GM21825 (cell line): ENCODE measurements at regions not wholly inside any gene's neighbourhood (a gene's known extent, or its start where the extent isn't known, plus 50 kb on each side); places are given as distances from the start of the nearest gene placed in this dataset.

ENCODE experiments used
- ATAC-seq: cut with Tn5 transposase; IDR thresholded peaks from one replicate; pipeline ENCODE4 v1.9.1; 2021; ENCODE audit warnings: mild to moderate bottlenecking, moderate library complexity; ENCODE audit not compliant: unreplicated experiment

DNA sequence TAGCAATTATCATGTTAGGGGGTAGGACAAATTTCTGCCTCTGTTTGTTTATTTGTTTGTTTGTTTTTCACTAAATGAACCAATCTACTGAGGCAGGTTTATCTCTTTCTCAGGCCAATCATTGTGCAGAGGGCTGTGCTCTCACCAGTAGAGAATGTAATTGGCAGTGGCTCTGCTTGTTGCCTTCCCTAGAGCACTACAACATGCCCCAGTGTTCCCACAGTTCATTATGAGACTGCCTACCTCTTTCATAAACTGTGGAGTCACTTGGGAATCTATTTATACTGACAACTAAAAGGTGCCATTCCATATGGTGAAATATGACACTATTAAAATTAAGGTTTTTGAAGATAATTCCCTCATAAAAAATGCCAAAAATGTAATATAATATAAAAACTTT, 196.3 kb upstream of the ALCAM start:
- no peak for ATAC-seq

DNA sequence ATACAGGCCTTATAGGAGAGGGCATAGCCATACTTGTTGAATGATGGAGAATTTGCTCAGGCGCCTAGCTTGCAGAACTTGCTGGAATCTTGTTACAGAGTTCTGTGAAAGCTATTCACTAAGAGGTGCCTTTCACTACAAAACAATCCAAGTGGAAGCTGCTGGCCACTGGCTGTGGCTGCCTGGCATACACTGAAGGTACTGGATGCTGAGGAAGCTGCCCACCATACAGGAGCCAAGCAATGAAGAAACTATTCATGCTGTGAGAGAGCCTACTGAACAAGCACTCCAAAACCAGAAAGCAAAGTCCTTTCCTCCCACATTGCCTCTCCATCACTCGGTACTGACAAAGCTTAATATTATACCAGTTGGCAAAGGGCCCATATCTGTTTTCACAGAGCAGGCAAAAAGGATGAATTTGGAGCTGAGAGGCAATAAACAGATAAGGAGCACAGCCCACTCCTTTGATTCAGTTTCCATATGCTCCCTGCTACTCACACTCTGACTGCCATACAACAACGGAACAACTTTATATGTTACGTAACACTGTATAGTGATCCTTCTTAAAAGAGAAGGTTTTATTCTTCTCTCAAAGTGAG, 192.6 kb upstream of the ALCAM start:
- no peak for ATAC-seq

DNA sequence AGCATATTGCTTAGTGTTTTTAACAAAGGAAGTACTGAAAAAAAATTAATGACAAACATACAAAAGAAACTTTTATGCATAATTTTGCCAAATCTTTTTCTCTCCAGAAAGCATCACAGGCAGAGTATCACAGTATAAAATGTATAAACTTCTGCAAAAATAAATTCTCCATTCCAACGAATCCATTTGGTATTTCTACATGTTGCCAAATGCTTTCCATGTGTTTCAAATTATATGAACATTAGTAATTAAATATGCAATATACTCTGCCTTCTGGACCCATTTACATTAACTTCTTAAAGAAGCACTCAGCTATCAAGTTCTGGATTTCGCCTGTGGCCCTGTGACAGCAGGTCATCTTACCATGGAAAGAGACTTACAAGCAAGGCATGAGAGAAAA, 189.1 kb upstream of the ALCAM start:
- no peak for ATAC-seq

DNA sequence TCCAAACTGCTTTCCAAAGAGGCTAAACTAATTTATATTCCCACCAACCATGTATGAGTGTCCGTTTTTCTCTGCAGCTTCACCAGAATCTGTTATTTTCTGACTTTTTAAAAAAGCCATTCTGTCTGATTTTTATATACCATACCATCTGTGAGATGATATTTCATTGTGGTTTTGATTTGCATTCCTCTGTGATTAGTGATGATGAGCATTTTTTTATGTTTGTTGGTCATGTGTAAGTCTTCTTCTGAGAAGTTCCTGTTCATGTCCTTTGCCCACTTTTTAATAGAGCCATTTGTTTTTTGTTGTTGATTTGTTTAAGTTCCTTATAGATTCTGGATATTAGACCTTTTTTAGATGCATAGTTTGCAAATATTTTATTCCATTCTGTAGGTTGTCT, 179.4 kb upstream of the ALCAM start:
- no peak for ATAC-seq

DNA sequence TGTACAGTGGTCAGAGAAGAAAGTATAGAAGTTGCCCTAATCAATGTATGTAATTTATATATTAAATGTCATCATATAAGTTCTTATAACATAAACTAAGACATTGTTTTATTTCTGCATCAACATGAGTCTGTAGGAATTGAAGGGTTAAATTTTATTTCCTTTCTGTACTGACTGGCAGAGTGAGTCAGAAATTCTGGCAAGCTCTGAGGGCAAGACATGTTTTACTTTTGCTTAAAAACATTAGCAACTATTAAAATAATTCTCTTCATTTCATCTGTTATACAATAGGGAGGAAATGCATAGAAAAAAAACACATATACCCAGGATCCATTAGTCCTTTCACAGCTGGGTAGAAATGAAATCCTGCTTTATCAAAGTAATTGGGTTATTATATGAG, 171.4 kb upstream of the ALCAM start:
- no peak for ATAC-seq

DNA sequence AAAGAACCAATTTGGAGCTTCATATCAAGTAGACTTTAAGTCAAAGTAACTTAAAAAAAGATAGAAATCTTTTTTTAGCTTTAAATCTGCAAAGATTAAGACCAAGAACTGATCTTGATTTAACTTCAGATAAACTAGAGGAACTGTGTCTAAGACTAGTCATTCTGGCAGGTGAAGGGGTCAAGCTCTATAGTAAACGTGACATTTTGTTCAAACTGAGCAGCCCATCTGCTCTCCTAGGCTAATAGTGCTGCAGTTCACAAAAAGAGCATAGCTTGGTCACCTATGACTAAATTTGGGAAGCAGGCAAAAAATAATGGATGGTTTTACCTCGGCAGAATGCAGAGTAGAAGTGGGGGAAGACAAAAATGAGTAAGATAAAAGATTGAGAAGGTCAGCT, 168.8 kb upstream of the ALCAM start:
- ATAC-seq = no peak

DNA sequence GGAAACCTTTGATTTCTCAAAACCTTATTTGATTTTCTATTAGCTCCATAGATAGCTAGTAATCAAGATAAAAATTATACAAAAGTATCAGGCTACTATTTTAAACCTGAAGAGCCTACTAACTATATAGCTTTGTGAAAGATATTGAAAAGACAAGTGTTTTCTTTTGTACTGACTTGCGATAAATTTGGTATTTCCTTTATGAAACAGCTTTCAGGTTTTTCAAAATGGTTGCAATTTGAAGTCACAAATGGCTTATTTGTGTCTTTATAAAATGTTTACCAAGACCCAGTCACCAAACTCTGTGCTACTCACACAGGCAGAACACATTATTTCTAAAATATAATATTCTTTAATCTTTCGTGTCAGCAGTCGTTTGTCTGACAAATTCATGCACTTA, 167.5 kb upstream of the ALCAM start:
- ATAC-seq = no peak

DNA sequence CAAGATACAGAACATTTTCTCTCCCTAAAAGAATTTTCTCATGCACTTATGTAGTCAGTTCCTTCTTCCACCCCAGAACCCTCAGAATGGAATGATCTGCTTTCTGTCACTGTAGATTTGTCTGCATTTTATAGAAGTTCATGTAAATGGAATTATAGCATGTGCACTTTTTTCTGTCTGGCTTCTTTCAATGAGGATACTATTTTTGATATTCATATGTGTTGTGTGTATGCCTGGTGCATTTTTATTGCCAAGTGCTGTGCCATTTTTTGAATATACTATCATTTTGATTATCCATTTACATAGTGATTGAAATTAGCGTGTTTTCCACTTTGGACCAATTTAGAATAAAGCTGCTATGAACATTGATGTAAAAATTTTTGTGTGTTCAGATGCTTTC, 156.6 kb upstream of the ALCAM start:
- ATAC-seq = no peak

DNA sequence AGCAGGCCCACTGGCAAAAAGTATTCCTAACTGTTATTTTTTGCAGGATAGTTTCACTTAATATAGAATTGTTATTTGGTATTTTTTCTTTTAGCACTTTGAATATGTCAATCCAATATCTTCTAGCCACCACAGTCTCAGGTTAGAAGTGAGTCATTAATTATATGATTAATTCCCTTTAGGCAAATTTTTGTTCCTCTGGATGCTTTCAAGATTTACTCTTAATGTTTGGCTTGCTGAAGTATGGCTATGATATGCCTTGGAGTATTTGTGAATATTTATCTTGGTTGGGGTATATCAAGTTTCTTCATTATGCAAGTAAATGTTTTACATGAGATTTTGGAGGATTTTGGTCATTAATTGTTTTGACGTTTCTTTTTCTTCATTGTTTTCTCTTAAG, 152.1 kb upstream of the ALCAM start:
- ATAC-seq = no peak

DNA sequence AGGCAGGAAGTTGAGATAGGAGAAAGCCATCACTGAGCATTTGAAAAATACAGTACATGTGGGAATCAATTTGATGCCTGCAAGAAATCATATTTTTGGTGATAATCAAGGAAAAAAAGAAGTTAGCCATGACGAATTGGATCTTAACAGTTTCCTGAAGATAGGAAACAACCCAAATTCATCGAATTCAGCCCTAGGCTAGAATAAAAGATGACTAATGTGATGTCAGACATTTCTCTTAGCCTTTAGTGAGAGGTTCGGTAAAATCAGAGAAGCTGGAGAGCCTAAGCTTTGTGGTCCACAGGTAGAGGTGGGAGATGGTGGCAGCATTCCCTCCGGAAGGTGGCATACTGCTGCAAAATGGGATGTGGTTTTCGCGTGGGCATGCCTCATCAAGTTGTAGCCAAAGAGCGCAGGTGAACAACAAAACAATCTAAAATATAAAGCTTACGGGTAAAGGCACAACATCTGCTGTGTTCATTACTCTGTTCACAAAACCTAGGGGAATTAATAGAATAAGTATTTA, 144.1 kb upstream of the ALCAM start:
- no peak for ATAC-seq

DNA sequence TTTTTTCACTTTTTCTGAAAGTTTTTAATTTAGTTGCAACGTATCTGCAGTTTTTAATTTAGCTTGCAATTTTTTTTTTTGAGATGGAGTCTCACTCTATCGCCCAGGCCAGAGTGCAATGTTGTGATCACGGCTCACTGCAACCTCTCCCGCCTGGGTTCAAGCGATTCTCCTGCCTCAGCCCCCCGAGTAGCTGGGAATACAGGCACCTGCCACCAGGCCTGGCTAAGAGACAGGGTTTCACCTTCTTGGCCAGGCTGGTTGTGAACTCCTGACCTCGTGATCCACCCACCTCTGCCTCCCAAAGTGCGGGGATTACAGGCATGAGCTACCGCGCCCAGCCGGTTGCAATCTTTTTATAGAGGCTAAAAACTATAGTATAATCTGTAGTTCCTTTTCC, 142.9 kb upstream of the ALCAM start:
- no peak for ATAC-seq

DNA sequence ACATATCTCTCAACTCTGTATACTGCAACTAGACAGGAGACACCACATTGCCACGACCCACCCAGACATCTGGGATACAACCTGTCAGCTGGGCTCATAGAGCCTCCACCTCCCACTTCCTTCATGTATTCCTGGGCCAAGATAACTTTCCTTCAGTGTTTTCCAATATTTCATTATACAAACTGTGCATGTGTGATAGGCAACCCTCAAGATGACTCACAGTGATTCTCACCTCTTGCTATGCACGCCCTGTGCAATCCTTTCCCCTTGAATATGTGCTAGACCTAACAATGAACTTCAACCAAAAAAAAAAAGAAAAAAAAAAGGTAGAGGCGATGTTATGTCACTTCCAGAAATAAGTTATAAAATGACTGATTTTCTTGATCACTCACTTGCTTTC, 138.0 kb upstream of the ALCAM start:
- ATAC-seq = no peak

DNA sequence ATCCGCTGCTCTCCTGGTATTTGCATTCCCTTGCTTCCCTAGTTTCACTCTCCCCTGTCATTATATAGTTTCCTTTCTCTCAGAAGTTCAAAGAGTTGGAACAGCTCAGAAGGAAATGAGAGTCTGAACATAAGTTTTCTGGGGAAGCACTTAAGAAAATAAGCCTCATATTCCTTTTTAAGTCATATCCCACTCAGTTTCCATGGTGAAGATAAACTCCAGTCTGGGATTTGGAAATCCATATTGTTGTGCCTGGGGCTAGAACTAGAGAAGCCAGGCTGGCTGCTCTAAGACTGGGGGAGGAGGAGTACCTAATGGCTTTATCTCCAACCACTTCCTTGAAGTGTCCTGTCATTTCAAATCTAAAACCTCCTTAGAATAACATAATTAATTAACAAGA, 134.2 kb upstream of the ALCAM start:
- ATAC-seq = no peak

DNA sequence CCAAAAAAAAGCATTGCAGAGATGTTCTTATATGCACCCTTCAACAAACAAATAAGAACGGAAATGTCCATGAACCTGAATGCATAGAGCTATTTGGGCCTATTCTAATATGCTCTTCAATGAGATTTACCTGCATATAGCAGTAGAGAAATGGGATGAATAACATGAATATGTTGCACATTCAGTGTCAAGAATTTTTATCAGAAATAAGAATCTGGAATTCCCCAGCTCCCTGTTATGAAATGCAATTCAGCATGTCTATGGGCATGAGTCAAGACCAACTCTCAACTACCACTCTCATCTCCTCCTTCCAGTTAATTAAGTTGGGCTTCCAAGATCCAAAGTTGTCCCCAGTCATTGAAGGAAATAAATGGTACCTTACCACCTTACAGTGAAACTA, 133.7 kb upstream of the ALCAM start:
- ATAC-seq = no peak

DNA sequence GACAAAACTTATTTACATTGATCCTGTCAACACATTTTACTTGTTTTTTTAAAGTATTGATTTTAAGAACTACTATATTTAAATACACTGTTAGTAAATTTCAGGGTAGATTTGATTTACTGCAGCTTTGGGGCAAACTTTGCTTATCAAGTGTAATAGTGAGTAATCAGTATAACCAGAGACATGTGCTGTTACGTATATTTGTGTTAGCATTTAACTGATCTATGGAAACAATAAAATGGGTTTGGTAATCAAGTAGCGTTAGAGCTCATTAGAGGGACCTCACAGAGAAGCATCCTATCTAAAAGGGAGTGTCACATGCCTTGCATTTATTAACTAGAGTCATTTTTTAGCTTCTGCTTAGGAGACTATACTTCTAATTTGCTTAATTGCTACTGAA, 131.5 kb upstream of the ALCAM start:
- no peak for ATAC-seq

DNA sequence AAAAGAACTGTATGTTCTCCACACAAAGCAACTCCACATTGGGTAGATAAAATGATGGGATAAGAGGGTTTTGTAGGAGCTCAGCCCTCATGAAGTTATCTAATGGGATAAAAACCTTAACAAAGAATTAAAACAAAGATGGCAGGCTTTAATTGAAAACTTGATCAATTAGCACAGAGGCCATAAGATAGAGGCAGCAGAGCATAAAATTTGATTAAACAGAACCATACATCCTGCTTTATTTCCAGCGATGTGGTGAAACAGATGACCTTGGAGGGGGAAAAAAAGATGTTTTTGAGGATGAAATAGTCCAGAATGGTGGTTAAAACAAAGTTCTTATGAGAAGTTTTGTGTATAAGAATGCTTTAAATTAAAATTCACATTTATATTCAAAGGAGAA, 130.9 kb upstream of the ALCAM start:
- ATAC-seq = no peak

DNA sequence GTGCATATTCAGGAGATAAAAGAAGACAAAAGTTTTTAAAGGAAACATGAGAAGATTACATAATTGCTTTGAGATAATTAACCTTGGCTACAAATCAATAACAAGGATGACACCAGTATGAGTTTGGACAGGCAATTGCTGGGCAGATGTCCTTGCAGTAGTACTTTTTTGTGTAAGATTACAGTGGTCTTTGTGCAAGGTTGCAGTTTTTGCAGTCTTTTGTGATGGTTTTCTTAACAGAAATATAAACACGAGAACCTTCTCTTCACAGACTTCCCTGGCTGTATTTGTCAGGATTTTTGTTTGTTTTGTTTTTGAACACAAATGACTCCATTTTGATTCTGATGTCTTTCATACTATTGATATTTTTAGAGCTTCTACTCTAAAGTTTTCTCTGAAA, 128.3 kb upstream of the ALCAM start:
- ATAC-seq = no peak

DNA sequence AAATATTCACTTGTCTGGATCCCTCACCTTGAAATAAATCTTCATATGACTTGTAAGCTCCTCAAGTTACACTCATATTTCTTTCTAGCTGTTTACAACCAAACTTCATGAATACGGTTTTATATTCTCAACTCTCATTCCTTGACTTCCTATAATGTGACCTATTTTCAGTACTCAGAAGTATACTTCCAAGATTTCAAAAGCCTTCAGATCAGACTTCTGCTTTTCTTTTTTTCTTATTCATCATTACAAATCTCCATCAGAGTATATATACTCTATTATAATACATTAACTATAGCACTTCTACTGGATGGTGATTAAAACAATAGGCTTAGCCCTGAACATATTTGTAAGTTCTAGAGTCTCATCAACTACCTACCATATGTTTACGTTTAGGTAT, 123.6 kb upstream of the ALCAM start:
- ATAC-seq = no peak

DNA sequence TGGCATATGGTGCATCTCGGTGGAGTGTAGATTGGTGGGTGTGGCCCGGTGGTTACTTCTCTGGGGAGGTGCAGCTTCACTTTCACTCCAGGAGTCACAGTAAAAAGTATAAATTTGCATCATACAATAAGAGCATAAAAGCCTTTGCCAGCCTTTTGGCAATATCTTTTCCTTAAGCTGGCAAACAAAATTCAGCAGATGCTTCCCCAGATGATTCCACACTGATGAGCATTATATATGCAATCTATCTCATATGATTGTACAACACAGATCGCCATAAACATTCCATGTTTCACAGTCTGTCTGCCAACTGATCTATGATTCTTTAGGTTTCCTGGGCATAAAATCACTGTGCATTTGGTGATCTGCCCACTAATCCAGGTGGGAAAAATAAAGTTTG, 120.2 kb upstream of the ALCAM start:
- ATAC-seq = no peak

DNA sequence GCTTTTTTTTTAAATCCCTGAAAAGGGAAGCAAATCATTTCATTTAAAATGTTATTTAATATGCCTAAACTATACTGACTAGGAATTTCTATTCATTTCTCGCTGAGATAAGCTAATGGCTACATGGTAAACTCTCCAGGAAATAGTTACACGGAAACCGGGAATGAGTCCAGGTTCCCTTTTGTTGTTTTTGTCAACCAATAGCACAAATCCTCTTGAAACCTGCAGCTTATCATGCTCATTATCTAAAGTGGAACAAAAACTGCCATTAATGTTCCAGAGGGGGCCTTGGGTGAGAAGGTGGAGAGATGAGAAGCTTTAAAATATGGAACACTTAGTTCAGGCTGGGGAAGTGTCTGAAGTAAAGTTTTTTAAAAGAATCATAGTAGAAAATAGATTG, 113.5 kb upstream of the ALCAM start:
- no peak for ATAC-seq

DNA sequence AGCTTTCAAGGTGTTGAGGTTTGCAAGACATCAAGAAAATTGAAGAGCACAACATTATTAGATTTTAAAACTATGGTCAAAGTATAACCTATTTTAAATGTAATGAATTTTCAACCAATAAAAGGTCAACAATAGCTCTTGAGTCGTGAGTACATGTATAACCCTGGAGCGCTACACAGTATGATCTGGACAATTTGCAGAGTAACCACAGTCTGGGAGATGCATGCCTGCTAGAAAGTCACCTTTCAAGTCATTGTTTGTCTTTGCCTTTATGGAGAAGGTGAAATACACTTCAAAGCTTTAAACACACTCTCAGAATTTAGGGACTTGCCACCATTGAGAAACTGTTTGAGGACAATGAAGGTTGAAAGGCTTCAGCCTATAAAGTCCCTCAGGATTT, 112.6 kb upstream of the ALCAM start:
- no peak for ATAC-seq

DNA sequence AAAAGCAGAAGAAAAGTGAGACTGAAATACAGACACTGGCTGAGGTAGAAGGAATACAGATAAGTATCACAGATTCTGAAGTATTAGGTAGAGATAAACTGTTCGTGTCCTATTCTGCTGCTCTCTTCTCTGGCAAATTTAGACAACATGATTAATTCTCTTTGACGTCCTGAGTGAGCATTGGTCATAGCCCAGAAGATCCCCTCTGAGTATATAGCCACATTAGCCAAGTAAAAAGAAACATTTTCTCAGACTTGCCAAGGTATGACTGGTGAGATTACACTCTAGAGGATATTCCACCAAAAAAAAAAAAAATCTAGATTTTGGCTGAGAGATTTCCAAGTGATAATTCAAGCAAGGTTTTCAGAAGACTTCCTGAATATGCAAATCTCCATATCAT, 111.4 kb upstream of the ALCAM start:
- no peak for ATAC-seq

DNA sequence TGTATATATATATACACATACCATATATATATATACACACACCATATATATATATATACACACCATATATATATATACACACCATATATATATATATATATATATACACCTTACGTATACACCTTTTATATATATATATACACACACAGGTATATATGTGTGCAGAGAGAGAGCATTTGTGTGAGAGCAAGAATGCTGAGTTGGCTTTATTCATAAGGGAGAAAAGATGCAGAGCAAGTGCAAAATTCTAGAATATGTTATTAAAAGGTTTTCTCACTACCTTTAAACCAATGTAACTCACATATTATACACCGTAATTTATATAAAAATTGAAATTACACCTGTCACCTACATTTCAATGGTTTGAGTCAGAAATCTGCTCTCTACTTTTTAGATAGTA, 107.2 kb upstream of the ALCAM start:
- no peak for ATAC-seq

DNA sequence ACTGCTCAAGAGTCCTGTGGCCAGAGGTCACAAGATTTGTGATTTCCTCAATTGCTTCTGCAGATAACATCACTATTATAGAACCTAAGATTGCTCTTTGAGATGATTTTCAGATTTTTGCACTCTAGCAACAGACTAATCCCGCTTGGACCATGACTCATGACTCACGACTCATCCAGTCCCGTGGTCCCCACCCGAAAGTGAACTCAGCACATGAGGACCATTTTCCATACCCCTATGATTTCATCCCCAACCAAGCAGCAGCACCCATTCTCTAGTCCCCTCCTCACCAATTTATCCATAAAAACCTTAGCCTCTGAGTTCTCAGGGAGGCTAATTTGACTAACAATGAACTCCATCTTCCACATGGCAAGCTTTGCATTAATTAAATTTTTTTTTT, 106.3 kb upstream of the ALCAM start:
- ATAC-seq = no peak
